DND-41 (cell line): ENCODE measurements at regions not wholly inside any gene's neighbourhood (a gene's known extent, or its start where the extent isn't known, plus 50 kb on each side); places are given as distances from the start of the nearest gene placed in this dataset.

ENCODE experiments used
- ATAC-seq: fragments of 200-7000 bp; cut with Tn5 transposase; 3 replicates; pipeline ENCODE4 v1.9.1; 2021; ENCODE audit warnings: low read depth; ENCODE audit not compliant: insufficient read depth
- DNase-seq: peaks from one replicate; pipeline ENCODE4 v3.0.0-alpha.2; 2020
- H2AFZ ChIP-seq: 2 replicates; pipeline ENCODE4 v1.6.0; 2012; ENCODE audit warnings: low read depth, low read length
- H3K27ac ChIP-seq: 2 replicates; pipeline ENCODE4 v1.5.1; 2012; ENCODE audit warnings: low read length, inconsistent platforms
- H3K27me3 ChIP-seq: fragments of 200-600 bp; sonication (generic); 2 replicates; pipeline ENCODE4 v1.6.0; 2012; ENCODE audit warnings: low read length, mild to moderate bottlenecking, inconsistent platforms; ENCODE audit not compliant: insufficient read depth, poor library complexity
- H3K36me3 ChIP-seq: 2 replicates; pipeline ENCODE4 v1.5.1; 2012; ENCODE audit warnings: low read length, inconsistent platforms; ENCODE audit not compliant: insufficient read depth
- H3K4me1 ChIP-seq: 2 replicates; pipeline ENCODE4 v1.5.1; 2012; ENCODE audit warnings: mild to moderate bottlenecking, low read length; ENCODE audit not compliant: insufficient read depth
- H3K4me2 ChIP-seq: 2 replicates; pipeline ENCODE4 v1.6.0; 2012; ENCODE audit warnings: mild to moderate bottlenecking, moderate library complexity, low read length, inconsistent platforms; ENCODE audit not compliant: insufficient read depth
- H3K4me3 ChIP-seq, 2 experiments: fragments of 200-600 bp in 1 of 2; shearing (Covaris generic) in 1 of 2; 2 replicates each; pipeline ENCODE4 v1.5.1; 2012 to 2016; ENCODE audit warnings: inconsistent platforms in 2 of 2, low read length in 2 of 2, mild to moderate bottlenecking in 2 of 2, low read depth in 1 of 2, moderate library complexity in 1 of 2
- H3K79me2 ChIP-seq: 2 replicates; pipeline ENCODE4 v1.6.0; 2012; ENCODE audit warnings: low read length, inconsistent platforms; ENCODE audit not compliant: insufficient read depth
- H3K9ac ChIP-seq: 2 replicates; pipeline ENCODE4 v1.6.0; 2012; ENCODE audit warnings: low read depth, mild to moderate bottlenecking, inconsistent platforms, low read length, moderate library complexity
- H3K9me3 ChIP-seq: 2 replicates; pipeline ENCODE4 v1.5.1; 2012; ENCODE audit warnings: low read length, moderate library complexity, mild to moderate bottlenecking, inconsistent platforms; ENCODE audit not compliant: insufficient read depth, severe bottlenecking
- H4K20me1 ChIP-seq: 2 replicates; pipeline ENCODE4 v1.6.0; 2012; ENCODE audit warnings: low read length; ENCODE audit not compliant: insufficient read depth
- EZH2 ChIP-seq: IDR thresholded peaks from 3 replicates; pipeline ENCODE4 v1.6.1; 2012; ENCODE audit warnings: borderline replicate concordance, low read depth, mild to moderate bottlenecking, moderate library complexity, low read length, inconsistent platforms; ENCODE audit not compliant: severe bottlenecking
- TF ChIP-seq, protein P1 (sequence below): IDR thresholded peaks from 2 replicates; pipeline ENCODE4 v1.5.1; 2012; ENCODE audit warnings: borderline replicate concordance, low read length, moderate library complexity, mild to moderate bottlenecking; ENCODE audit not compliant: poor library complexity, severe bottlenecking; ENCODE audit errors: extremely low read depth

GRCh38 chr7:81268551-81268950 lies 349.7 kb upstream of the SEMA3C start:
- Histone ChIP-seq H3K4me2 (no peak overlapping the region), H3K36me3 (no peaks in the 10 kb centered on the region), H2AFZ (no peak overlapping the region), H4K20me1 (no peaks in the 10 kb centered on the region), H3K9ac (no peak overlapping the region), H3K27me3 (no peaks in the 10 kb centered on the region), H3K4me1 (no peaks in the 10 kb centered on the region), H3K27ac (no peak overlapping the region), H3K79me2 (no peaks in the 10 kb centered on the region), H3K4me3 (no peak overlapping the region), H3K9me3 (peaks cover 5% of the 10 kb centered on the region)
- DNase-seq (no peak), ATAC-seq (no peak)
- TF ChIP-seq, protein P1, sequence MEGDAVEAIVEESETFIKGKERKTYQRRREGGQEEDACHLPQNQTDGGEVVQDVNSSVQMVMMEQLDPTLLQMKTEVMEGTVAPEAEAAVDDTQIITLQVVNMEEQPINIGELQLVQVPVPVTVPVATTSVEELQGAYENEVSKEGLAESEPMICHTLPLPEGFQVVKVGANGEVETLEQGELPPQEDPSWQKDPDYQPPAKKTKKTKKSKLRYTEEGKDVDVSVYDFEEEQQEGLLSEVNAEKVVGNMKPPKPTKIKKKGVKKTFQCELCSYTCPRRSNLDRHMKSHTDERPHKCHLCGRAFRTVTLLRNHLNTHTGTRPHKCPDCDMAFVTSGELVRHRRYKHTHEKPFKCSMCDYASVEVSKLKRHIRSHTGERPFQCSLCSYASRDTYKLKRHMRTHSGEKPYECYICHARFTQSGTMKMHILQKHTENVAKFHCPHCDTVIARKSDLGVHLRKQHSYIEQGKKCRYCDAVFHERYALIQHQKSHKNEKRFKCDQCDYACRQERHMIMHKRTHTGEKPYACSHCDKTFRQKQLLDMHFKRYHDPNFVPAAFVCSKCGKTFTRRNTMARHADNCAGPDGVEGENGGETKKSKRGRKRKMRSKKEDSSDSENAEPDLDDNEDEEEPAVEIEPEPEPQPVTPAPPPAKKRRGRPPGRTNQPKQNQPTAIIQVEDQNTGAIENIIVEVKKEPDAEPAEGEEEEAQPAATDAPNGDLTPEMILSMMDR, result no peak
- no peak for TF ChIP-seq EZH2

DNA sequence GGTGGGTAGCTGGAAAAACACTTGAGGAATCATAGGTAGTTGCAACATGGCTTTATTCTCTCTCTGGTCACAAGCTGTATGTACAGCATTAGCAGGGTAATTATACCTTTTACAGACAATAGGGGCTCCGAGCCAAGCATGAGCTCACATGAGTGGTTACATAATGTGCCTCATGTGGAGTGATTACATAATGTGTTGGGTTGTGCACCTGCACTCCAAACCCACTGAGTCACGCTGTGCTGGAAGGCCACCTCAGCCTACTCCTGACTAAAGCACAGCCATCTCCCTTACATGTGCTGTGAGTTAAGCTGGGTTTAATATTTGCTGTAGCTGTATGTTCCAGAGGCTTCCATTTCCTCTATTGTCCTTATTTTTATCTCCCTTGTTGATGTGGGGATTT lies 348.7 kb upstream of the SEMA3C start:
- no peak overlapping the region for H3K4me2 ChIP-seq
- no peak overlapping the region for H3K4me3 ChIP-seq
- no peak overlapping the region for H3K27ac ChIP-seq
- no peaks in the 10 kb centered on the region for H3K79me2 ChIP-seq
- TF ChIP-seq EZH2, result no peak
- TF ChIP-seq, protein P1, result no peak
- no peaks in the 10 kb centered on the region for H3K36me3 ChIP-seq
- no peaks in the 10 kb centered on the region for H4K20me1 ChIP-seq
- H3K4me1 ChIP-seq, result no peaks in the 10 kb centered on the region
- H2AFZ ChIP-seq, result no peak overlapping the region
- ATAC-seq (no peak), DNase-seq (no peak)
- H3K27me3 ChIP-seq, result no peaks in the 10 kb centered on the region
- H3K9me3 ChIP-seq, result peaks cover 5% of the 10 kb centered on the region
- no peak overlapping the region for H3K9ac ChIP-seq

GRCh38 chr7:81264116-81264515 lies 345.3 kb upstream of the SEMA3C start:
- Histone ChIP-seq H3K4me2 (no peak overlapping the region), H2AFZ (no peak overlapping the region), H3K79me2 (no peaks in the 10 kb centered on the region), H3K36me3 (no peaks in the 10 kb centered on the region), H3K4me1 (no peaks in the 10 kb centered on the region), H3K9me3 (peaks cover 5% of the 10 kb centered on the region), H4K20me1 (no peaks in the 10 kb centered on the region), H3K27ac (no peak overlapping the region), H3K4me3 (no peak overlapping the region), H3K27me3 (no peaks in the 10 kb centered on the region), H3K9ac (no peak overlapping the region)
- DNase-seq (no peak), ATAC-seq (no peak)
- TF ChIP-seq, protein P1, result no peak
- no peak for TF ChIP-seq EZH2

DNA sequence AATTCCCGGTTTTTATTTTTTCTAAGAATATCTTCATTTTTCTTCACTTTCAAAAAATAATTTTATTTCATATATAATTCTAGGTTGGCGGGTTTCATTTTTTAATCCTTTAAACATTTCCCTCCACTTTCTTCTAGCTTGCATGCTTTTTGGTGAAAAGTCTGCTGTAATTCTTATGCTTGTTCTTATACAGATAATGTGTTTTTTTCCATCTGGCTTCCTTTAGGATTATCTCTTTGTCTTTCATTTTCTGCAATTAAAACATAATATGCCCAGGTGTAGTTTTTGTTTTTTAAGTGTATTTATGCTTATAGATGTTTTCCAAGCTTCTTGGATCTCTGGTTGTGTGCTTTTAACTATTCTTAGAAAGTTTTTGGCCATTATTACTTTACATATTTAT lies 341.3 kb upstream of the SEMA3C start:
- Histone ChIP-seq H3K9me3 (peaks cover 3% of the 10 kb centered on the region), H3K9ac (no peak overlapping the region), H3K36me3 (no peaks in the 10 kb centered on the region), H3K4me3 (no peak overlapping the region), H3K27ac (no peak overlapping the region), H3K79me2 (no peaks in the 10 kb centered on the region), H4K20me1 (no peaks in the 10 kb centered on the region), H3K4me2 (no peak overlapping the region), H3K4me1 (no peaks in the 10 kb centered on the region), H3K27me3 (no peaks in the 10 kb centered on the region), H2AFZ (no peak overlapping the region)
- no peak for DNase-seq
- TF ChIP-seq, protein P1, result no peak
- TF ChIP-seq EZH2, result no peak
- ATAC-seq, result no peak
